WTC11 (cell line): ENCODE measurements at regions not wholly inside any gene's neighbourhood (a gene's known extent, or its start where the extent isn't known, plus 50 kb on each side); places are given as distances from the start of the nearest gene placed in this dataset.

ENCODE experiments used
- ATAC-seq: fragments of 200-7000 bp; cut with Tn5 transposase; 2 replicates; pipeline ENCODE4 v1.10.0; 2021; ENCODE audit warnings: mild to moderate bottlenecking, moderate library complexity
- CTCF ChIA-PET: fragments of 300-600 bp; sonication (Branson Sonifier 250); formaldehyde crosslinking; loops from one replicate; lab custom pipeline; 2021; ENCODE audit warnings: antibody characterized with exemption; lab: Charles Lee
- POLR2A ChIA-PET: fragments of 350-600 bp; sonication (Branson Sonifier 250); formaldehyde crosslinking; loops from one replicate; lab custom pipeline; 2021; ENCODE audit warnings: antibody characterized with exemption; lab: Charles Lee
- DNase-seq: peaks from one replicate; pipeline ENCODE4 v3.0.0; 2021; ENCODE audit warnings: low spot score
- H3K27ac Mint-ChIP-seq: 2 replicates; pipeline ENCODE4 v1.8.0; 2021; ENCODE audit warnings: mixed read lengths
- H3K27me3 Mint-ChIP-seq: 2 replicates; pipeline ENCODE4 v1.8.0; 2021; ENCODE audit warnings: low read depth, mild to moderate bottlenecking, moderate library complexity, mixed read lengths
- H3K36me3 Mint-ChIP-seq: 2 replicates; pipeline ENCODE4 v1.8.0; 2021; ENCODE audit warnings: mixed read lengths
- H3K4me1 Mint-ChIP-seq: 2 replicates; pipeline ENCODE4 v1.8.0; 2022; ENCODE audit warnings: mixed read lengths
- H3K4me3 Mint-ChIP-seq: 2 replicates; pipeline ENCODE4 v1.8.0; 2021; ENCODE audit warnings: mild to moderate bottlenecking, moderate library complexity, mixed read lengths
- H3K9me3 Mint-ChIP-seq: 2 replicates; pipeline ENCODE4 v1.8.0; 2021; ENCODE audit warnings: mixed read lengths
- AR ChIP-seq: fragments of 250-450 bp; sonication (Bioruptor Pico); IDR thresholded peaks from 2 replicates; pipeline ENCODE4 v1.9.0; 2021; ENCODE audit warnings: mild to moderate bottlenecking
- ESRRA ChIP-seq: sonication (generic); formaldehyde crosslinking; IDR thresholded peaks from 2 replicates; pipeline ENCODE4 v1.8.1; 2022; ENCODE audit warnings: mild to moderate bottlenecking, missing genetic modification reagents, borderline replicate concordance
- FOXJ3 ChIP-seq: sonication (generic); formaldehyde crosslinking; IDR thresholded peaks from 2 replicates; pipeline ENCODE4 v1.9.0; 2021; ENCODE audit warnings: missing genetic modification reagents, mild to moderate bottlenecking, borderline replicate concordance
- GABPB1 ChIP-seq: sonication (generic); formaldehyde crosslinking; IDR thresholded peaks from 2 replicates; pipeline ENCODE4 v1.8.1; 2023; ENCODE audit warnings: mild to moderate bottlenecking, missing genetic modification reagents
- GRHL2 ChIP-seq: fragments of 250-450 bp; sonication (Bioruptor Pico); IDR thresholded peaks from 2 replicates; pipeline ENCODE4 v1.8.0; 2022; ENCODE audit warnings: mild to moderate bottlenecking, moderate library complexity; ENCODE audit not compliant: insufficient replicate concordance, severe bottlenecking
- GTF2I ChIP-seq: fragments of 250-450 bp; sonication (Bioruptor Pico); conservative IDR thresholded peaks from 2 replicates; pipeline ENCODE4 v1.4.0; 2021; ENCODE audit warnings: mild to moderate bottlenecking
- HMGXB4 ChIP-seq: sonication (generic); formaldehyde crosslinking; IDR thresholded peaks from 2 replicates; pipeline ENCODE4 v1.8.1; 2023; ENCODE audit warnings: mild to moderate bottlenecking, moderate library complexity, missing genetic modification reagents
- IRF2 ChIP-seq: sonication (generic); formaldehyde crosslinking; IDR thresholded peaks from 2 replicates; pipeline ENCODE4 v1.8.0; 2022; ENCODE audit warnings: low read depth, missing genetic modification reagents, borderline replicate concordance
- JAZF1 ChIP-seq: fragments of 250-450 bp; sonication (Bioruptor Pico); IDR thresholded peaks from 2 replicates; pipeline ENCODE4 v1.9.0; 2021; ENCODE audit warnings: moderate library complexity, mild to moderate bottlenecking, inconsistent platforms
- MXD4 ChIP-seq: fragments of 250-450 bp; sonication (Bioruptor Pico); IDR thresholded peaks from 2 replicates; pipeline ENCODE4 v1.8.0; 2021; ENCODE audit warnings: mild to moderate bottlenecking, moderate library complexity, borderline replicate concordance
- NR1H2 ChIP-seq: sonication (generic); formaldehyde crosslinking; IDR thresholded peaks from 2 replicates; pipeline ENCODE4 v1.9.0; 2021; ENCODE audit warnings: mild to moderate bottlenecking, moderate library complexity, missing genetic modification reagents
- PRDM15 ChIP-seq: sonication (generic); formaldehyde crosslinking; IDR thresholded peaks from 2 replicates; pipeline ENCODE4 v1.8.0; 2022; ENCODE audit warnings: missing genetic modification reagents
- PRRX2 ChIP-seq: fragments of 250-450 bp; sonication (Bioruptor Pico); IDR thresholded peaks from 2 replicates; pipeline ENCODE4 v1.8.0; 2021; ENCODE audit warnings: mild to moderate bottlenecking
- RELA ChIP-seq: sonication (generic); formaldehyde crosslinking; IDR thresholded peaks from 2 replicates; pipeline ENCODE4 v1.8.1; 2022; ENCODE audit warnings: missing genetic modification reagents, mild to moderate bottlenecking, borderline replicate concordance
- SMAD3 ChIP-seq: sonication (generic); formaldehyde crosslinking; IDR thresholded peaks from 2 replicates; pipeline ENCODE4 v1.8.0; 2022; ENCODE audit warnings: missing genetic modification reagents, mild to moderate bottlenecking, borderline replicate concordance
- SP1 ChIP-seq: sonication (generic); formaldehyde crosslinking; conservative IDR thresholded peaks from 2 replicates; pipeline ENCODE4 v1.8.1; 2022; ENCODE audit warnings: missing genetic modification reagents
- TEAD4 ChIP-seq: sonication (generic); formaldehyde crosslinking; IDR thresholded peaks from 2 replicates; pipeline ENCODE4 v1.8.0; 2022; ENCODE audit warnings: mild to moderate bottlenecking, missing genetic modification reagents
- ZBTB21 ChIP-seq: sonication (generic); formaldehyde crosslinking; IDR thresholded peaks from 2 replicates; pipeline ENCODE4 v1.8.1; 2023; ENCODE audit warnings: mild to moderate bottlenecking, missing genetic modification reagents, borderline replicate concordance
- ZBTB43 ChIP-seq: sonication (generic); formaldehyde crosslinking; IDR thresholded peaks from 2 replicates; pipeline ENCODE4 v1.8.1; 2023; ENCODE audit warnings: mild to moderate bottlenecking, missing genetic modification reagents
- ZMAT4 ChIP-seq: fragments of 250-450 bp; sonication (Bioruptor Pico); IDR thresholded peaks from 2 replicates; pipeline ENCODE4 v1.9.0; 2021; ENCODE audit warnings: mild to moderate bottlenecking
- ZNF121 ChIP-seq: sonication (generic); formaldehyde crosslinking; IDR thresholded peaks from 2 replicates; pipeline ENCODE4 v1.8.0; 2023; ENCODE audit warnings: missing genetic modification reagents
- ZNF138 ChIP-seq: sonication (generic); formaldehyde crosslinking; conservative IDR thresholded peaks from 2 replicates; pipeline ENCODE4 v1.8.1; 2022; ENCODE audit warnings: mild to moderate bottlenecking, moderate library complexity, missing genetic modification reagents
- ZNF396 ChIP-seq: fragments of 250-450 bp; sonication (Bioruptor Pico); IDR thresholded peaks from 2 replicates; pipeline ENCODE4 v1.8.0; 2021; ENCODE audit warnings: mild to moderate bottlenecking, moderate library complexity, borderline replicate concordance
- ZNF416 ChIP-seq: fragments of 250-450 bp; sonication (Bioruptor Pico); IDR thresholded peaks from 2 replicates; pipeline ENCODE4 v1.9.0; 2021; ENCODE audit warnings: mild to moderate bottlenecking, inconsistent platforms
- ZNF512 ChIP-seq: sonication (generic); formaldehyde crosslinking; IDR thresholded peaks from 2 replicates; pipeline ENCODE4 v1.8.1; 2022; ENCODE audit warnings: missing genetic modification reagents, borderline replicate concordance

- no peak for TF ChIP-seq ZNF512 (CRISPR knock-in tag)
- TF ChIP-seq SMAD3 (CRISPR knock-in tag), result no peak
- no peak for TF ChIP-seq NR1H2 (CRISPR knock-in tag)
- no peak for TF ChIP-seq FOXJ3 (CRISPR knock-in tag)
- no peak for TF ChIP-seq TEAD4 (CRISPR knock-in tag)
- TF ChIP-seq HMGXB4, result no peak
- no peak for TF ChIP-seq ZMAT4 (CRISPR knock-in tag)
- no peak for TF ChIP-seq SP1 (CRISPR knock-in tag)
- no peak for TF ChIP-seq PRDM15 (CRISPR knock-in tag)
- TF ChIP-seq RELA (CRISPR knock-in tag), result no peak
- TF ChIP-seq MXD4 (CRISPR knock-in tag), result no peak
- TF ChIP-seq GTF2I (CRISPR knock-in tag), result no peak
- no peak for TF ChIP-seq PRRX2 (CRISPR knock-in tag)
- TF ChIP-seq JAZF1 (CRISPR knock-in tag), result no peak
- TF ChIP-seq ZNF121 (CRISPR knock-in tag), result no peak
- no peak for TF ChIP-seq ZNF396 (CRISPR knock-in tag)
- no peak for TF ChIP-seq GRHL2 (CRISPR knock-in tag)
- no peak for TF ChIP-seq ZBTB21 (CRISPR knock-in tag)
- no peaks in the 10 kb centered on the region for H3K36me3 Mint-ChIP-seq
- no peaks in the 10 kb centered on the region; the same call in 1 of the 2 replicates for H3K27me3 Mint-ChIP-seq
- H3K27ac Mint-ChIP-seq, result no peak overlapping the region
- 0 out of 2 replicates have a peak, but pooled peaks cover 3% of the 10 kb centered on the region for H3K9me3 Mint-ChIP-seq
- ATAC-seq (no peak), DNase-seq (no peak)
- peaks cover 5% of the 10 kb centered on the region for H3K4me1 Mint-ChIP-seq
- no peak overlapping the region for H3K4me3 Mint-ChIP-seq
- ChIA-PET POLR2A (no interaction called here), CTCF (interaction anchor here (1.5 kb wide), 1 partner anchor 142 kb away, joined by 3 read pairs; no protein-coding TSS in a partner anchor)
Measured at GRCh38 chr1:29651246-29651645, 414.9 kb downstream of the PTPRU start.

- ATAC-seq (no peak), DNase-seq (no peak)
- H3K27ac Mint-ChIP-seq, result no peak overlapping the region
- H3K27me3 Mint-ChIP-seq, result no peaks in the 10 kb centered on the region; the same call in 1 of the 2 replicates
- no peak overlapping the region for H3K4me3 Mint-ChIP-seq
- no peaks in the 10 kb centered on the region for H3K36me3 Mint-ChIP-seq
- ChIA-PET CTCF (interaction anchor here (1.5 kb wide), 1 partner anchor 142 kb away, joined by 3 read pairs; no protein-coding TSS in a partner anchor), POLR2A (no interaction called here)
- H3K4me1 Mint-ChIP-seq, result peaks cover 3% of the 10 kb centered on the region
- H3K9me3 Mint-ChIP-seq, result 0 out of 2 replicates have a peak, but pooled peaks cover 3% of the 10 kb centered on the region
- no peak for TF ChIP-seq ZNF138 (CRISPR knock-in tag)
- TF ChIP-seq ESRRA, result no peak
- TF ChIP-seq AR (CRISPR knock-in tag), result no peak
- TF ChIP-seq IRF2 (CRISPR knock-in tag), result no peak
- no peak for TF ChIP-seq ZNF416
- no peak for TF ChIP-seq NR1H2 (CRISPR knock-in tag)
- no peak for TF ChIP-seq ZBTB43 (CRISPR knock-in tag)
- TF ChIP-seq GABPB1, result no peak
Measured at GRCh38 chr1:29650476-29650875, 414.2 kb downstream of the PTPRU start.
